Uterus (tissue), 2 donors: ENCODE measurements at regions not wholly inside any gene's neighbourhood (a gene's known extent, or its start where the extent isn't known, plus 50 kb on each side); places are given as distances from the start of the nearest gene placed in this dataset.

Experiments used
- CTCF ChIP-seq, 4 experiments: fragments of 200-600 bp in 2 of 4; fragments of 450-650 bp in 2 of 4; sonication (generic) in 2 of 4; IDR thresholded peaks; one replicate each; pipeline ENCODE4 v1.5.1; 2016 to 2019; ENCODE audit warnings: antibody characterized with exemption in 4 of 4, mild to moderate bottlenecking in 2 of 4, moderate library complexity in 1 of 4
- POLR2A ChIP-seq, 2 donors: fragments of 450-650 bp; IDR thresholded peaks; one replicate each; pipeline ENCODE4 v1.6.1; 2016; ENCODE audit warnings: antibody characterized with exemption in 2 of 2, mild to moderate bottlenecking in 1 of 2, moderate library complexity in 1 of 2

DNA sequence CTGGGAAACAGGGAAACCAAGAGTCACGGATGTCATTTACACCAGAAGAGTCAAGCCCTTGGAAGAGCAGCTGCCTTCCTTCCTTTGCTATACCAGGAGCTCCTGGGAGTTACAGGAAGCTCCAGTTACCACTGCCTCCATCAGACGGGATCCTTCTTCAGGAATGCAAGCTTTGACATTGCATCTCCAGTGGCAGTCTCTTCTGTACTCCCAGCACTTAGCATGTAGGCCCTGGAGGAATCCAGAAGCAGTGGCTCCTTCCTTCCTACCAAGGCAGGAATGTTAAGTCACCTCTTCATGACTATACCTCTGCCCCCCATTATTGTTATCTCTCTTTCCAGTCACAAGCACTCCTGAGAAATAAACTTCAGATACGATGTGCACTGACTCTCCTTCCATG, 836.0 kb downstream of the MAFB start:
- TF ChIP-seq CTCF (IDR thresholded peaks at IDR 0.05) = no peak
- no peak for TF ChIP-seq POLR2A (IDR thresholded peaks at IDR 0.05)
